B cell (primary cell): ENCODE measurements at regions not wholly inside any gene's neighbourhood (a gene's known extent, or its start where the extent isn't known, plus 50 kb on each side); places are given as distances from the start of the nearest gene placed in this dataset.
"Not testable (repeated sequence)": the region's sequence is repeated elsewhere in the genome, so short reads cannot be mapped to it uniquely, and the experiment has no call there.

ENCODE experiments used
- ATAC-seq: fragments of 200-7000 bp; cut with Tn5 transposase; one replicate; pipeline ENCODE4 v1.10.0; 2021; ENCODE audit warnings: low read depth, mild to moderate bottlenecking, moderate number of reproducible peaks, moderate library complexity
- CTCF ChIA-PET: fragments of 350-600 bp; sonication (Branson Sonifier 250); formaldehyde crosslinking; loops from one replicate; lab custom pipeline; 2021; ENCODE audit warnings: antibody characterized with exemption, inconsistent platforms; lab: Charles Lee
- POLR2A ChIA-PET: fragments of 350-600 bp; sonication (Branson Sonifier 250); formaldehyde crosslinking; loops from one replicate; lab custom pipeline; 2021; ENCODE audit warnings: antibody characterized with exemption; lab: Charles Lee
- DNase-seq: peaks from one replicate; pipeline ENCODE4 v3.0.0; 2013
- H2AFZ ChIP-seq: 2 replicates; pipeline ENCODE4 v1.6.1; 2012; ENCODE audit warnings: mild to moderate bottlenecking, low read depth, low read length; ENCODE audit not compliant: insufficient read depth, poor library complexity, severe bottlenecking
- H3K27ac ChIP-seq, 2 donors: 1 replicate in 1 of 2; 2 replicates in 1 of 2; pipeline ENCODE4 v1.5.1; 2012 to 2013; ENCODE audit warnings: low read length in 2 of 2, mild to moderate bottlenecking in 2 of 2, moderate library complexity in 1 of 2
- H3K27me3 ChIP-seq, 4 experiments: fragments of 200-600 bp in 1 of 4; sonication (generic) in 1 of 4; replicated peaks in 1 of 4; 1 replicate in 2 of 4; 2 replicates in 2 of 4; pipeline versions ENCODE4 v1.6.1 to v1.7.0; 2013 to 2016; ENCODE audit warnings: low read length in 3 of 4, mild to moderate bottlenecking in 2 of 4, mixed read lengths in 1 of 4, moderate library complexity in 1 of 4; ENCODE audit not compliant: insufficient read depth in 4 of 4, control insufficient read depth in 3 of 4; ENCODE audit errors: control extremely low read depth in 1 of 4
- H3K36me3 ChIP-seq, 2 experiments: replicated peaks in 1 of 2; 1 replicate in 1 of 2; 2 replicates in 1 of 2; pipeline versions ENCODE4 v1.6.1 to v1.7.1; 2013; ENCODE audit warnings: low read length in 1 of 2; ENCODE audit not compliant: insufficient read depth in 2 of 2, control insufficient read depth in 1 of 2; ENCODE audit errors: control extremely low read depth in 1 of 2, extremely low read depth in 1 of 2
- H3K4me1 ChIP-seq, 2 donors: fragments of 200-600 bp in 1 of 2; sonication (generic) in 1 of 2; 1 replicate in 1 of 2; 2 replicates in 1 of 2; pipeline versions ENCODE4 v1.5.1 to v1.6.1; 2013 to 2017; ENCODE audit warnings: low read length in 2 of 2; ENCODE audit not compliant: control insufficient read depth in 2 of 2, insufficient read depth in 2 of 2
- H3K4me2 ChIP-seq: replicated peaks from 2 replicates; pipeline ENCODE3; 2012; ENCODE audit warnings: mild to moderate bottlenecking, low read depth, low read length; ENCODE audit not compliant: poor library complexity, severe bottlenecking
- H3K4me3 ChIP-seq, 5 experiments: fragments of 200-600 bp in 1 of 5; sonication (generic) in 1 of 5; 1 replicate in 3 of 5; 2 replicates in 2 of 5; pipeline versions ENCODE4 v1.5.1 to v1.7.0; 2011 to 2016; ENCODE audit warnings: low read length in 4 of 5, mild to moderate bottlenecking in 4 of 5, low read depth in 2 of 5, control low read depth in 1 of 5, moderate library complexity in 1 of 5; ENCODE audit not compliant: insufficient read depth in 1 of 5; ENCODE audit errors: control extremely low read depth in 1 of 5, extremely low read depth in 1 of 5
- H3K79me2 ChIP-seq: fragments of 200-600 bp; sonication (generic); one replicate; pipeline ENCODE4 v1.6.0; 2016; ENCODE audit warnings: low read length; ENCODE audit not compliant: control insufficient read depth, insufficient read depth
- H3K9ac ChIP-seq: fragments of 200-600 bp; sonication (generic); 2 replicates; pipeline ENCODE4 v1.6.1; 2017; ENCODE audit warnings: mild to moderate bottlenecking, low read length, moderate library complexity
- H3K9me3 ChIP-seq, 3 donors: one replicate each; pipeline versions ENCODE4 v1.6.1 to v1.7.1; 2013; ENCODE audit warnings: low read length in 2 of 3; ENCODE audit not compliant: control insufficient read depth in 2 of 3, insufficient read depth in 1 of 3; ENCODE audit errors: control extremely low read depth in 1 of 3
- H4K20me1 ChIP-seq: 2 replicates; pipeline ENCODE4 v1.6.0; 2012; ENCODE audit warnings: mild to moderate bottlenecking, low read length; ENCODE audit not compliant: insufficient read depth, control insufficient read depth, poor library complexity, severe bottlenecking
- H3K27ac Mint-ChIP-seq: one replicate; pipeline ENCODE4 v1.8.0; 2021; ENCODE audit warnings: mixed read lengths
- H3K27me3 Mint-ChIP-seq: one replicate; pipeline ENCODE4 v1.8.0; 2021; ENCODE audit warnings: mixed read lengths
- H3K4me1 Mint-ChIP-seq: one replicate; pipeline ENCODE4 v1.8.0; 2021; ENCODE audit warnings: mixed read lengths
- H3K4me3 Mint-ChIP-seq: one replicate; pipeline ENCODE4 v1.8.0; 2021; ENCODE audit warnings: mixed read lengths
- H3K9me3 Mint-ChIP-seq: one replicate; pipeline ENCODE4 v1.8.0; 2022; ENCODE audit warnings: mixed read lengths; ENCODE audit not compliant: insufficient read depth
- WGBS: methylation state at CpG from one replicate; pipeline ENCODE4 v1.1.5; 2013; ENCODE audit warnings: missing lambda C conversion rate; ENCODE audit not compliant: insufficient coverage; 5-methylcytosine and 5-hydroxymethylcytosine counted together
- intact Hi-C: fragments of 100-400 bp; cut with micrococcal nuclease; formaldehyde crosslinking; loops from one replicate; pipeline ENCODE4 v1.10.0; 2022
- TF ChIP-seq, protein P1 (sequence below): fragments of 200-600 bp; IDR thresholded peaks from one replicate; pipeline ENCODE4 v1.8.0; 2022; ENCODE audit warnings: antibody characterized with exemption, mild to moderate bottlenecking

- H3K27ac ChIP-seq, H4K20me1 ChIP-seq, intact Hi-C loops, CTCF ChIA-PET, H3K27me3 ChIP-seq, DNase-seq, H3K9me3 ChIP-seq, H3K36me3 ChIP-seq, H3K9me3 Mint-ChIP-seq, H3K4me2 ChIP-seq, H3K4me1 ChIP-seq, H3K79me2 ChIP-seq, H3K4me1 Mint-ChIP-seq, H3K9ac ChIP-seq, ATAC-seq, POLR2A ChIA-PET, H3K27me3 Mint-ChIP-seq, H2AFZ ChIP-seq: not testable (repeated sequence)
- H3K4me3 Mint-ChIP-seq = peak overlapping the region; percentile 71
- peak overlapping the region; percentile 50 for H3K27ac Mint-ChIP-seq
- 87% methylated on average over 12 of the region's 49 CpGs for WGBS
- H3K4me3 ChIP-seq = peak overlapping the region in 2 of 5 experiments; percentile 34 to 42
These were observed 541.7 kb downstream of the SPATA31A6 start for GRCh38 chr9:42724841-42725835.

DNA sequence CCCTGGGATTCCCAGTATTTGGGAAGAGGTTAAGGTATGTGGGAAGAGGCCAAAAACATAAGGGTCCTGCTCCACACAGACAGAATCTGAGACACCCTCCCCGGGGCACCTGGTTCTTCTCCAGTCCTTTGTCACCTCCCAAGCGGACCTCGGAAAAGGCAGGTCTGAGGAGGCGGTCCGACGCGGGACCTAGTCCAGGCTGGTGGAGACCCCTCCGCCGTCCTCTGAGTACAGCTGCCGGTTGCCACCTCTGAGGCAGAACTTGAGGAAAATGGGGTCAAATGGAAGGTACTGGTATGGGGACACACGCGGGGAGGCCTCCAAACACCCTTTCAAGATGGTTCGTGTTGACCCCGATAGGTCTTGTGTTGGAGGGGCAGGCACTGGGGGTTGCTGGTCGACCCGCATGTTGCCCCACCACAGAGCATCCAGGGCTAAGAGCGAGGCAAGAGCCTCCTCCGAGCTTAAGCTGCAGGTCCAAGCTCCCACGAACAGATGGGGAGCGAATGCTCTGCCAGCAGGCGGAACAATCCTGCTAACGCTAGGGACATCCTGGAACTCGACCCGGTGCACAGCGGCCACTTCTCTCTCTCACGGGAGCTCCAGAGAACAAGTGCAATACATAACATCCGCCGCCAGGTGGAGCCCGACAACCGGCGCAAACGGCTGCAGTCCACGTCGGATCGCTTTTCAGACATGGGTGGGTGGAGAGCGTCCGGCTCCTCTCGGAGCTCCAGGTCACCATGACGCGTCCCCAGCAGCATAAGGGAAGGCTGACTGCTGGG, 559.8 kb downstream of the SPATA31A6 start:
- H3K27me3 Mint-ChIP-seq, H3K4me1 Mint-ChIP-seq, ATAC-seq, H3K9me3 ChIP-seq, H3K9ac ChIP-seq, H3K9me3 Mint-ChIP-seq, H3K27me3 ChIP-seq, H4K20me1 ChIP-seq, POLR2A ChIA-PET, H3K4me3 Mint-ChIP-seq, intact Hi-C loops, H3K27ac Mint-ChIP-seq, H3K79me2 ChIP-seq, H3K27ac ChIP-seq, H3K36me3 ChIP-seq, H3K4me1 ChIP-seq: not testable (repeated sequence)
- H3K4me3 ChIP-seq = peak overlapping the region in 2 of 5 experiments; percentile 11 to 38
- peak; percentile 68 for DNase-seq
- H2AFZ ChIP-seq = peak overlapping the region; percentile 62
- TF ChIP-seq, protein P1, sequence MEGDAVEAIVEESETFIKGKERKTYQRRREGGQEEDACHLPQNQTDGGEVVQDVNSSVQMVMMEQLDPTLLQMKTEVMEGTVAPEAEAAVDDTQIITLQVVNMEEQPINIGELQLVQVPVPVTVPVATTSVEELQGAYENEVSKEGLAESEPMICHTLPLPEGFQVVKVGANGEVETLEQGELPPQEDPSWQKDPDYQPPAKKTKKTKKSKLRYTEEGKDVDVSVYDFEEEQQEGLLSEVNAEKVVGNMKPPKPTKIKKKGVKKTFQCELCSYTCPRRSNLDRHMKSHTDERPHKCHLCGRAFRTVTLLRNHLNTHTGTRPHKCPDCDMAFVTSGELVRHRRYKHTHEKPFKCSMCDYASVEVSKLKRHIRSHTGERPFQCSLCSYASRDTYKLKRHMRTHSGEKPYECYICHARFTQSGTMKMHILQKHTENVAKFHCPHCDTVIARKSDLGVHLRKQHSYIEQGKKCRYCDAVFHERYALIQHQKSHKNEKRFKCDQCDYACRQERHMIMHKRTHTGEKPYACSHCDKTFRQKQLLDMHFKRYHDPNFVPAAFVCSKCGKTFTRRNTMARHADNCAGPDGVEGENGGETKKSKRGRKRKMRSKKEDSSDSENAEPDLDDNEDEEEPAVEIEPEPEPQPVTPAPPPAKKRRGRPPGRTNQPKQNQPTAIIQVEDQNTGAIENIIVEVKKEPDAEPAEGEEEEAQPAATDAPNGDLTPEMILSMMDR = peak; percentile 75
- 19% methylated on average over 25 of the region's 40 CpGs for WGBS
- CTCF ChIA-PET = interaction anchor here (0.8 kb wide), 1 partner anchor 517 kb away, joined by 4 read pairs; no protein-coding TSS in a partner anchor
- peak overlapping the region; percentile 25 for H3K4me2 ChIP-seq

- H3K4me3 ChIP-seq, CTCF ChIA-PET, H3K4me1 ChIP-seq, H3K27ac ChIP-seq, H3K27me3 Mint-ChIP-seq, H3K36me3 ChIP-seq, H3K4me2 ChIP-seq, H3K79me2 ChIP-seq, intact Hi-C loops, H4K20me1 ChIP-seq, H3K27ac Mint-ChIP-seq, H3K4me1 Mint-ChIP-seq, H2AFZ ChIP-seq, H3K9me3 Mint-ChIP-seq, H3K4me3 Mint-ChIP-seq, DNase-seq, H3K9me3 ChIP-seq, H3K27me3 ChIP-seq, ATAC-seq, POLR2A ChIA-PET, H3K9ac ChIP-seq: not testable (repeated sequence)
- WGBS = no CpG with 5 or more reads among the region's 2 CpGs
These were observed 573.8 kb downstream of the SPATA31A6 start for GRCh38 chr9:42757251-42757650.
